ENCODE measurements at regions not wholly inside any gene's neighbourhood (a gene's known extent, or its start where the extent isn't known, plus 50 kb on each side); places are given as distances from the start of the nearest gene placed in this dataset.

GRCh38 chr2:64344999-64345576, 108.9 kb upstream of the LGALSL start:
- DNase-seq = no peak

- DNase-seq = no peak
Measured at GRCh38 chr2:64345998-64346397, 108.0 kb upstream of the LGALSL start.

DNA sequence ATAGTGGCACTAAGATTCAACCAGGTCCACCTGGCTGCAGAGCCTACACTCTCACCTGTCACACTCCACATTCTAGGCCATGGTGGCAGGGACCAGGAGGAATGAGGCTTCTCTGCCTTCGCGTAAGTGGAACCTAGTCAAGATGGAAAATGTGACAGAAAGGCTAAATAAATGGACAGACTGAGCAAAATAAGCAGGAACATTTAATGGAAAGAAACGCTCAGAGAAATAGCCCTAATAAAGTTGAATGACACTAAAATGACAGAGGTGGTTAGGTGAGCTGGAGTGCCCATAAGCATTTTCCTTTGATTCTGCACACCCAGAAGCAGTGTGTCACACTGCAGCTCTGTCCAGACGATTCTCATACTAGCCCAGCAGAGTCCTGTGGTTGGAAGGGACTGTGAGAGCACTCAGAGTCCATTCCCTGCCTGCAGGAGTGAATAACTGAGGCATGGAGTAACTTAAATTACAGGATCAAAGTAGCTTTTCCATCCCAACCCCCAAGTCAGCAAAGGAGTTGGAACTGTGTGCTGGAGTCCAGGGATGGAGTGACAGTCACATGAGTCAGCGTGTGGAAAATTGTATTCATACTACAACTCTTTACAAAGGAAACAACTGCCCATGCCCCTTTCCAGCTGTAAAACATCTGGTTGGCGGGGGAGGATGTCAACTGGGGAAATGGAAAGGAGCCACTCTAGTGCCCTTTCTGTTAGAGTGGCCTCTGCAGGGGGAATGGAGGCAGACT, 105.4 kb upstream of the LGALSL start:
- no peak for DNase-seq

DNA sequence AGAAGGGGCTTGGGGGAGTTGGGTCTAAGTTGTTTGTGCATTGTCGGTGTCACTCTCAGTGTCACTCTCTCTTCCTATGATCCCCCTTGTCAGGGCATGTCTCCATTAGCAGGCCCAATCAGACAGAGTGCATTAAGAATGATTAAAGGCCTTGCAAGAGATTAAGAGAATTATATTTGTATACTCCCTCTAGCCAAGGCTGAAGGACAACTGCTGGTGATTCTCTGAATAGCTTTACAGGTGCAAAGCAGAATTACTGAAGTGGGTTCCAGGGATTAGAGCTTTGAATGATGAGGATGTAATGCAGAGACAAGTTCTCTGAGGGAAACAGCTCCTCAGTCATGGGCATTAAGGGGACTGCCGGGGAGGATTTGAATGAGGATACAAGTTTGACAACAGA, 104.8 kb upstream of the LGALSL start:
- DNase-seq = no peak

GRCh38 chr2:64350996-64351395, 103.0 kb upstream of the LGALSL start:
- no peak for DNase-seq

GRCh38 chr2:64352292-64352691, 101.7 kb upstream of the LGALSL start:
- no peak for DNase-seq

GRCh38 chr2:64354857-64355680, 98.9 kb upstream of the LGALSL start:
- no peak for DNase-seq

DNA sequence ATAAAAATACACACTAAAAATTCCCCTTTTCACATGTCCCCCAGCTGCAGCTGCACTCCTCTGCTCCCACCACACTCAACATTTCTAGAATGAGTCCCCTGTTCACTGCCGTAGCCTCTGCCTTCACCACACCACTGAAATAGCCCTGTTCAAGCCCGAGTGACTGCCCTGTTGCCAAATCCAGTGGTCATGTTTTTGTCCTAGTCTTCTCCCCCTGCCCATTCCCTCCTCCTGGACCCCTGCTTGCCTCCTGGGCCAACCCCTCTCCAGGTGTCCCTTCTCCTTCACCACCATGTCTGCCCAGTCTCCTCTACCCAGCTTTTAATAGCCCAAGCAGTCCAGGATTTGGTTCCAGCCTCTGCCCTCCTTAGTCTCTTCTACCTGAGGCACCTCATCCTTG, 97.1 kb upstream of the LGALSL start:
- no peak for DNase-seq

DNA sequence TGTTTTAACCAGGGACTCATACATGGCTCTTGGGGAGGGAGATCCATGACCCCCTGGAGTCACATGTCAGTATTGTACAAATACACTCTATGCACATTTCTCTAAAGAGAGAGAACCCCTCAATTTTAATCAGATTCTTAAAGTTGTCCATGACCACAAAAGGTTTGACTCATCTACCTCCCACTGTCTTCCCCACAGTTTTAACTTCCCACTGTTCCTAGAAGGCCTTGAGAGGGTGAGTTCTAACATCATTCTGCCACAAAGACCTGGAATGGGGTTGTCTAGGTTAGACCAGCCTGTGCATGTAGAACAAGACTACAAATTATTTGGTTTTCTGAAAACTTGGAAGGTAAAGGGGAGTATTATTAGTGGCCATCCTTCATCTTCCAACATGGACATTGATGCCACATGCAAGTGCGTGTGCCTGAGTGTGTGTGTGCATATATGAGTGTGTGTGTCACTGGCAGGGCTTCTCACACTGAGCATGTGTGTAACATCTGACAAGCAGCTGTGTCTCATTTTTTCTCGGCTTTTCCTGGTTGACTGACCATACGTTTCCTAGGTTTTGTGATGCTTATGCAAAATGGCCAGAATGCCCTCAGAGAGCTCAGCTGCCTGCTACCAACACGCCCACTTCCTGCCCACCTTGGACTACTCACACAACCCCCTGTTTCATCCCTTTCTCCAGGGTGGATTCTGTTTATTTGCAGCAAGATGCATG, 94.6 kb upstream of the LGALSL start:
- no peak for DNase-seq

DNA sequence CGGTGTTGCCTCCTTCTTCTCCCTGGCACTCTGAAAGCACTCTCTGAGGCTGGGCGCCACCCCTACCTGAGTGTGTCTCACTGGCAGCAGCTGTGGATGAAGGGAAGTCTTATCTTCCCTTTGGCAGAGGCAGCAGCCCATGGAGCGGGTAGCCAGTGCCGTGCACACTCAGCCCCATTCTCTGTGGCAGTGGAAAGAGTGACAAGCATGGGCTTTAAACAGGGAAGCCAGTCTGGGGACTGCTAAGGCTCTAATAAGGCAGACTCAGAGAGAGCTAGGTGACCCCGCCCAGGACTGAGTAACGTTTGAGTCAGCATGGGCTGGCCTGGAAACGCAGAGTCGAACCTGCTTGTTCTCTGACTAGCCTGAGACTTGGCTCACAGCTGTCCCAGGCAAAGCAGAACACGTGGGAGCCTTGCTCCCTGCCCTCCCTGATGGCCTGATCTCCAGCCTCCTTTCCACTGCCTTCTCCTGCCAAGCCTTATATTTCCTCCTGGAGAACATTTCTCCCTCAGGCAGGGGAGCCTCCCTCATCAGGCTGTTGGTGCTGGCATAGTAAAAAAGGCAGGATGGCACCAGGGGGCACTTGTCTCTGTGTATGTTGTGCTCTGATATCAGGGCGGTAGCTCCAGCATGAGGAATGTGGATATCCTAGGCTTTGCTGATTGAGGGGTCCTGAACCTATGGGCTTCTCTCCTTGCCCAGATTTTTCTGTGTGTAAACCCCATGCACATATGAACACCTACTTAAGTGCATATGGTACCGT, 93.9 kb upstream of the LGALSL start:
- peak; percentile 47 to 68 for DNase-seq

DNA sequence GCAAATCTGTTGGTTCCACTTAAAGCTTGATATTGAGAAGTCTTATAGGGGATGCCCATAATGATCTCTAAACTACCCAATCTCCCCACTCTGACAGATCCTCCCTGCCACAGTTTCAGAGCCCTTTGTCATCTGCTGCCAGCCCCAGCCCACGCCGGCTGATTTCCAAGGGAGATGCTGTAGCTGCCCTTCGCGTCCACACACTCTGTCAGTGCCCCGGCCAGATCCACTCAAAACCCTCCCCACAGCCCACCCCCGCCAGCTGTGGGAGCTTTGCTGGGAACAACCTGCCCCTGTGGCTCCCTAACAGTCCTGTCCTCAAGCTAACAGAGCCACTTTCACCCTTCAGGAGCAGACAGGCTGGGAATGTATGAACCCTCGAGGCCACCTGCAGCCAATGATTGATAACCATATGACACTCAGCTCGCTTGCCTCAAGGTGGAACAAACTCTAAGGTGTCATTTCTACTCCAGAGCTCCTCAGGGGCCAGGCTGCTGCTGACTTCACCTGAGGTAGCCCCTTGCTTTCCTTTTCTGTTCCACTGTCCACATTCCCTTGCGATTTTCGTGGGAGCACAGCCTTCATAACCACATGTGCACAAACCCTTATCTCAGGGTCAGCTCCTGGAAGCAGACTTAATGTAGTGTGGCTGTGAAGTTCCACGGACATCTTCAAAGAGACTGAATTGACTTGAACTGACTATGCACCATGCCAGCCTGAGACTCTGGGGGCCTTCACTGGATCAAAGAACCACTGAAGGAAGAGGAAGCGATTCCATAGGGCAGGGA, 92.6 kb upstream of the LGALSL start:
- no peak for DNase-seq

DNA sequence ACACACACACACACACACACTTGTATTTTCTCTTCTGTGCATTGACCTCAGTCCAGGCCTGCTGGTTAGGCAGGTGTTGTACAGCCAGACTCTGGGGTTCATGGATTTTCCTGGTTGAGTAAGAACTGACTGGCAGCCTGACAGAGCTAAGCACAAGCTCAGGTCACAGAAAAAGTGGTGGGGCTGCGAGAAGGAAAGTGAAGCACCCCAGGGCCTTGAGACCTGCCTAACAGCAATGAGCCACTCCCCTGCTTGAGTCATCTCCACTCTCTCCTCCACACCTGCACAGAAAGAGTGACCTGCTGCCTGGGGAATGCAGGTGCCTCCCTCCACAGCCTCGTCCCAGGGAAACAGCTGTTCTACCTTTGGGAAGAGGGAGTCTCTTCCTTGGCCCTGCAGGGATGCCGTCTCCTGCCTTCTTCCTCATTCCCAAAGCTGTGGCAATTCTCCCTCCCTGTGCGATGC, 91.4 kb upstream of the LGALSL start:
- DNase-seq = no peak

GRCh38 chr2:64363140-64363539, 90.8 kb upstream of the LGALSL start:
- DNase-seq = no peak

DNA sequence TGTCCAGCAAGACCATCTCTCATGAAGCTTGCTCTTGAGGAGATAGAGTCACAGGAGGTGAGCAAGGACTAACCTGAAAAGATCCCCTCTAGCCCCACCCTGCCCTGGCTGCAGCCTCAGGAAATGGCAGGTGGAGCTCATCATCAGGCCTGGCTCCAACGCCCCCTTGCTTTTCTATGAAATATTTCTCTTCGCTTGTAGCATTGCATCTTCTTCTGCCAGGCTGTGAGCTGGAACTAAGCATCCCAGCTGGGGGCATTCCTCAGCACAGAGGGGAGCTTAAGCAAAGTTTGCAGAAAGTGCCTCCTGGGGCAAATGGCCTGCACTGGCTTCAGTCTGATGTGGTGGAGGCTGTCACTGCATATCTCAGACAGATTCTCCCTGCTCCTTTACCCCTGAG, 90.1 kb upstream of the LGALSL start:
- no peak for DNase-seq

DNA sequence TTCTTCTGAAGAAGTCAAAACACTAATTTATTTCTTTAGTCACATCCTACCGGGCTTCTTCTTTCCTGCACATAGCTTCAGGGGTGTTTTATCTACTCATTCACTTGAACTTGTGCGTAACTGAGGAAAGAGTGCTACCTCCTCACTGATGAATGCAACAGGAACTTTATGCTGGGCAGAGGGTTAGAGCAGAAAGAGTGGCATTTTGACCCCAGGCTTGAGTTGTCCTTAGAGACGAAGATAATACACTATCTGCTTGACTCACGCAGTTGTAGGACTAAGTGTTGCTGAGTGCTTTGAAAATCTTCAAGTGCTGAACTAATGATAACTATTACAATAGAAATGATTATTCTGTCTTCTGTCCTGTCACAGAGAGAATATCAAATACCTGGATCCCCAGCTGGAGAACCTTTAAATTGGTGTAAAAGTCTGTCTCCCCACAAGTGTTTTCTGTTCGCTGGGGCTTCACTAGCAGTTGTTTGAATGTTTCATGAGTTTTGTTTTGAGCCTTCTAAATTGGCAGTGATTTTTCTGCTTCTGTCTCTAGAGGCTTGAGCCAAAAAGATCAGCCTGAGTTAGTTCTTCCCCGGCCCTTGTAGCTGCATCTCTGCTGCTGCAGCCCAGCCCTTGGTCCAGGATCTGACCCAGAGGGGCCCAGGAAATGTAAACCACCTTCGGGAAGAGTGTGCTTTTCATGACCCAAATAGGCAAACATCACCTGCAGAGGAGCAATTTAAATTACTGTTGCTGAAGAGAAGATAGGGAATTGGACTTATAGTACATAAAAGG, 86.3 kb upstream of the LGALSL start:
- DNase-seq = no peak

DNA sequence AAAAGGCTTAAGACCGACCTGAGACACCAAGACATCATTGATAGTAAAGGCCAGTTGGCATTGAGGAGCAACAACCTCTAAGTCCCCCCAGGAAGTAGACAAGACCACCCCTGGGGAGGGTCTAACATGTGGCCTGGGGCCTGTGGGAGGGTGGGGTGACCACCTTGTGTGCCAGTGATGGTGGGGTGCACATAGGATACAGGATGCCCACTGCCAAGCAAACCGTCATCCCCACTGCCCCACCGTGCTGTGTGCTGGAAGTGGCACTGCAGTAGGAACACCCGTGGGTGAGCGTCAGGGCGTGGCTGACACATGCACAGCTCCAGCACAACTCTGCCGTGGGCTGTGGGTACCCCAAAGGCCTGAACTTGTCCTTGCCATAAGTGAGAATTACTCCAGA, 84.3 kb upstream of the LGALSL start:
- no peak for DNase-seq

- no peak for DNase-seq
Measured at GRCh38 chr2:64371727-64372126, 82.2 kb upstream of the LGALSL start.

GRCh38 chr2:64374686-64375085, 79.3 kb upstream of the LGALSL start:
- no peak for DNase-seq

- DNase-seq = no peak
Measured at GRCh38 chr2:64376926-64377325, 77.0 kb upstream of the LGALSL start.

DNA sequence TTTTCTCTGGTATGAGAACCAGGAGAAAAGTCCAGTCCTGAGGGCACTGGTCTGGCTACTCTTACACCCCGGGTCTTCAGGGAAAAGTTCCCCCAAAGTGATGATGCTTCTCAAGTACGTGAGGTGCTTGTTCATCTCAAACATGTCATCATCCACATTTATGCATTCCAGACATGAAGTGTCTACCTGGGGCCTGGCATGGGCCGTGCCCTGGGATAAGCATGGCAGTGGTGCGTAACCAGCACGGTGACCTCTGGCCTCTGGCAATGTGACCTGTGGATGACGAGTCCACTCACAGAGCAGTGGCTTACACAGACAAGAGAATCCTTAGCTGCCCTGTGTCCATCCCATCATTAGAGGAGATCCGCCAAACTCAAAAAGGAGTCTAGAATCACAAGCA, 74.8 kb upstream of the LGALSL start:
- DNase-seq = no peak

Data from stimulated activated CD4-positive, alpha-beta T cell treated with anti-CD3 and anti-CD28 coated beads, Interleukin-4, amount 100 ng/mL, for 4 hours (primary cell).